ENCODE measurements at regions not wholly inside any gene's neighbourhood (a gene's known extent, or its start where the extent isn't known, plus 50 kb on each side); places are given as distances from the start of the nearest gene placed in this dataset.

DNA sequence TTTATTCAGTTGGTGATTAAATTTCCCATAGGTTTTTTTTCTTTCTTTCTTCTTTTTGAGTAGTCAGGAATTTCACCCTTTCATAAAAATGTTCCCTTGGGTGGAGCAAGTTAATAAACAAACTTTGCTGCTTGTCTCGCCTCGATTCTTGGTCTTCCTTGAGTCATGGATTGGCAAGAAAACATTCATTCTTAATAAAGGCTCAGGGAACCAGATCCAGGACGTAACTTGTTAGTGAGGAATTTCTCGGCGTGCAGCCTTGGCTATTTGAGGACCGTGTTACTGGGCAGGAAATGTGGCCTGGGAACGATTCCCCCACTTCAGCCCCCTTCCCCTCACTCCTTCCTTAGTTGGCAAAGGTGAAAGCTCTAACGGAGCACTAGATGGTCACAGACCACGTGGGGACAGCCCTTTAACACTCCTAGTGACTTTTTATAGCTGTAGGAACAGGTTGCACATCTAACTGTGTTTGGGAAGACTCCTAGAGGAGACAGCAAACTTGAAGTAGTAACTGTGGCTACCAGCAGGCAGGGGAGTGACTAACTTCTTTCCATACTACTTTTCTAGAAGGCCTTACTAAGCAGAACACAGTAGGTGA, 106.8 kb downstream of the UCHL1 start:
- no peaks in the 10 kb centered on the region for H3K36me3 ChIP-seq
- H3K4me3 ChIP-seq = peak overlapping the region; percentile 91
- TF ChIP-seq CTCF (IDR thresholded peaks at IDR 0.05; ENCODE audit: borderline replicate concordance) = no peak
- no peaks in the 10 kb centered on the region for H3K9me3 ChIP-seq (replicated peaks)
- DNase-seq = peak; percentile 37
- peaks cover 83% of the 10 kb centered on the region for H3K4me1 ChIP-seq
- H3K27ac ChIP-seq (replicated peaks) = peak overlapping the region; percentile 94
- no peaks in the 10 kb centered on the region for H3K27me3 ChIP-seq (ENCODE audit: low read depth)
- intact Hi-C loops (cut with micrococcal nuclease) = no loop called here

- Histone ChIP-seq H3K27me3 (ENCODE audit: low read depth) (no peaks in the 10 kb centered on the region), H3K9me3 (replicated peaks) (no peaks in the 10 kb centered on the region), H3K4me3 (no peak overlapping the region), H3K4me1 (peaks cover 87% of the 10 kb centered on the region), H3K36me3 (no peaks in the 10 kb centered on the region), H3K27ac (replicated peaks) (peak overlapping the region; percentile 94)
- no peak for TF ChIP-seq CTCF (IDR thresholded peaks at IDR 0.05; ENCODE audit: borderline replicate concordance)
- intact Hi-C loops (cut with micrococcal nuclease) = no loop called here
- no peak for DNase-seq
Observed at GRCh38 chr4:41364876-41365275, 108.1 kb downstream of the UCHL1 start.

- Histone ChIP-seq H3K4me3 (no peak overlapping the region), H3K9me3 (replicated peaks) (no peaks in the 10 kb centered on the region), H3K27ac (replicated peaks) (peak overlapping the region; percentile 94), H3K36me3 (no peaks in the 10 kb centered on the region), H3K4me1 (peaks cover 88% of the 10 kb centered on the region), H3K27me3 (ENCODE audit: low read depth) (no peaks in the 10 kb centered on the region)
- no peak for DNase-seq
- TF ChIP-seq CTCF (IDR thresholded peaks at IDR 0.05; ENCODE audit: borderline replicate concordance) = no peak
- intact Hi-C loops (cut with micrococcal nuclease) = no loop called here
Observed at GRCh38 chr4:41365681-41366080, 109.0 kb downstream of the UCHL1 start.

DNA sequence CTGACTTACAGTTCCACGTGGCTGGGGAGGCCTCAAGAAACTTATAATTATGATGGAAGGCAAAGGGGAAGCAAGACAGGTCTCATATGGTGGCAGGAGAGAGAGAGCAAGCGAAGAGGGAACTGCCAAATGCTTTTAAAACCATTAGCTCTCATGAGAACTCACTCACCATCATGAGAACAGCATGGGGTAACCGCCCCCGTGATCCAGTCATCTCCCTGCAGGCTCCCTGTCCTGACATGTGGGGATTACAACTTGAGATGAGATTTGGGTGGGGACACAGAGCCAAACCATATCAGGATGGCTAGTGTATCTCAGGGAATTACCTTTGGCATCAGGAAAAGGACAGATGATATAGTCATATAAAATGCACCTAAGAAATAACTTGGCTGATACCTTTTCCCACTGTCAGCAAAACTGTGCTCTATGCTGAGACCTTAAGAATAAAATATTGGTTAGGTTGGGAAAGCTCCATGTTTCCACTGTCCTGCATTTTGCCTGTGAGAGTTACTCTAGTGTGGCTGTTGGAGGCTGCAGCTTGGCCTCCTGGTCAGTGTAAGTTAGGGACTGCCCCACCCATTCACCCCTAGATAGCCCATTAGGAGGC, 110.3 kb downstream of the UCHL1 start:
- no peak for TF ChIP-seq CTCF (IDR thresholded peaks at IDR 0.05; ENCODE audit: borderline replicate concordance)
- H3K4me1 ChIP-seq = peaks cover 88% of the 10 kb centered on the region
- H3K27ac ChIP-seq (replicated peaks) = no peak overlapping the region
- DNase-seq = no peak
- H3K36me3 ChIP-seq = no peaks in the 10 kb centered on the region
- H3K4me3 ChIP-seq = no peak overlapping the region
- intact Hi-C loops (cut with micrococcal nuclease) = no loop called here
- no peaks in the 10 kb centered on the region for H3K27me3 ChIP-seq (ENCODE audit: low read depth)
- no peaks in the 10 kb centered on the region for H3K9me3 ChIP-seq (replicated peaks)

DNA sequence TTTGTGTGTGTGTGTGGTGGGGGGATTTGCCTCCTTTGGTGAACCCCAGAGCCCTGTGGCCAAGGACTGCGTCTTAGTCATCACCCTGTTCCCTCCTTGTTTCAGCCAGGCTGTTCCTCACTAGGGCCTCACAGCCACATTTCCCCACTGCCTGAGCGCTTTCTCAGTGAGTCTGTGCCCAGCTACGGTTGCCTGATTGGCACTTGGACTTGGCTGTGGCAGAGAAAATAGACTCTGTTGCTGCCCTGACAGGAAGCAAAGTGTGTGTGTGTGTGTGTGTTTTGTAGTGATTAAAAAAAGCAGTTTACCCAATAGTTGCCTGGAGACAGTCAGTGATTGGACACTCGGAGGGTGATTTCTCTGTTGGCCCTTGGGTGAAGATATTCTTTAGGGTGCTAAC, 113.0 kb downstream of the UCHL1 start:
- peak; percentile 51 for DNase-seq
- Histone ChIP-seq H3K4me3 (peak overlapping the region; percentile 19), H3K4me1 (peaks cover 88% of the 10 kb centered on the region), H3K27ac (replicated peaks) (peak overlapping the region; percentile 73), H3K36me3 (no peaks in the 10 kb centered on the region), H3K27me3 (ENCODE audit: low read depth) (no peaks in the 10 kb centered on the region), H3K9me3 (replicated peaks) (no peaks in the 10 kb centered on the region)
- no peak for TF ChIP-seq CTCF (IDR thresholded peaks at IDR 0.05; ENCODE audit: borderline replicate concordance)
- intact Hi-C loops (cut with micrococcal nuclease) = no loop called here

Measured in left ventricle myocardium inferior (tissue), 1 donor.